ENCODE measurements at regions not wholly inside any gene's neighbourhood (a gene's known extent, or its start where the extent isn't known, plus 50 kb on each side); places are given as distances from the start of the nearest gene placed in this dataset.
"Not testable (repeated sequence)": the region's sequence is repeated elsewhere in the genome, so short reads cannot be mapped to it uniquely, and the experiment has no call there.

DNA sequence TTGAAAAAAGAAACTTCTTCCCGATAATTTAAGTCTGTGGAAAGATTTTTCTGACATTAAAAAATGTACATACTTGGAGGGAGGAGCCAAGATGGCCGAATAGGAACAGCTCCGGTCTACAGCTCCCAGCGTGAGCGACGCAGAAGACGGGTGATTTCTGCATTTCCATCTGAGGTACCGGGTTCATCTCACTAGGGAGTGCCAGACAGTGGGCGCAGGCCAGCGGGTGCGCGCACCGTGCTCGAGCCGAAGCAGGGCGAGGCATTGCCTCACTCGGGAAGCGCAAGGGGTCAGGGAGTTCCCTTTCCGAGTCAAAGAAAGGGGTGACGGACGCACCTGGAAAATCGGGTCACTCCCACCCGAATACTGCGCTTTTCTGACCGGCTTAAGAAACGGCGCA lies 241.7 kb downstream of the MPDZ start:
- not testable (repeated sequence) for TF ChIP-seq POLR2A (IDR thresholded peaks at IDR 0.05; ENCODE audit: low read length); GATA1 (IDR thresholded peaks at IDR 0.05; ENCODE audit: low read depth, low read length)
